ENCODE measurements at regions not wholly inside any gene's neighbourhood (a gene's known extent, or its start where the extent isn't known, plus 50 kb on each side); places are given as distances from the start of the nearest gene placed in this dataset.
A peak's percentile ranks its signal among the peaks of the same experiment; 100 is the strongest.

DNA sequence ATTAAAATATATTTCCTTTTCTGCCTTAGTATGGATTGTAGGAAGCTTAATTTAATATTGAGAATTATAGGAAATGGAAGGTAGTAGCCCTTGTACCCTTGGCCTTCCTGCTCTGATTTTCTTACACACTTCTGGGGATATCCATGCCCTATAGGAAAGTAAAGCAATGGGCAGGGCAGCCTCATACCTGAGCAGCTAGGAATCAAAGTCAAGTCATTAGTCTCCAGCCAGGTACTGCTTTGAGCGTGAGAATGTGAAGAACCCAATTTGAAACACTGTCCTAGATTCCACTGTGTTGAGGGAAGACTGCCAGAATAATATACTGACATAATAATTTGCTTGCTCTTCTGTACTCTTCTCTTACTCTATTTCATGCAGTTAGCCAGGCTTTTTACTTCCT is 51.0 kb upstream of the L3MBTL3 start:
- no peak for FAIRE-seq

DNA sequence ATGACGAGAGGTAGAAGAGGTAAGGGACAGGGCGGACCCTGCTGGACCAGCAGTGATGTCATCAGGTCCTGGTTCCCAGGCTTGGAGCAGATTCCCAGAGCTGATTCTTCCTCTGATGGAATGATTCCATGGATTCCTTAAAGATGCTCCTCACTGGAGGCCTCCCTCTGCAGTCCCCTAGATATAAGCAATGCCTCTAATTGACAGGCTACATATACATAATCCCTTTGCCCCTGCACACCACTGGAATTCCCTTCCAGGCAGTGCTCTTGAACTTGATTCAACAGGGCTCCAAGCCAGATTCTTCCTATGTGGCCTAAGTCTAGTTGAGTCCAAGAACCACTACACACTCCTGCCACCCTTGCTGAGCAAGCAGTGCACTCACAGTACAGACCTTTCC is 52.3 kb upstream of the L3MBTL3 start:
- FAIRE-seq, result no peak

DNA sequence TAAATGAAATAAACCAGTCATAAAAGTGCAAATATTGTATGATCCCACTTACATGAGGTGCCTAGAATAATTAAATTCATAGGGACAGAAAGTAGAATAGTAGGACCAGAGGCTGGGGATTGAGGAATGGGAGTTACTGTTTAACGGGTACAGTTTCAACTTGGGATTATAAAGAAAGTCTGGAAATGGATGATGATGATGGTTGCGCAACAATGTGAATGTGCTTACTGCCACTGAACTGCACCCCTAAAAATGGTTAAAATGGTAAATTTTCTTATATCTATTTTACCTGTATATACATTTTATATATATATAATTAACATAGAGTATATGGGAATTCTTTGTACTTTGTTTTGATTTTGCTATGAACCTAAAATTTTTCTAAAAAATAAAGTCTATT is 53.3 kb upstream of the L3MBTL3 start:
- no peak for FAIRE-seq

DNA sequence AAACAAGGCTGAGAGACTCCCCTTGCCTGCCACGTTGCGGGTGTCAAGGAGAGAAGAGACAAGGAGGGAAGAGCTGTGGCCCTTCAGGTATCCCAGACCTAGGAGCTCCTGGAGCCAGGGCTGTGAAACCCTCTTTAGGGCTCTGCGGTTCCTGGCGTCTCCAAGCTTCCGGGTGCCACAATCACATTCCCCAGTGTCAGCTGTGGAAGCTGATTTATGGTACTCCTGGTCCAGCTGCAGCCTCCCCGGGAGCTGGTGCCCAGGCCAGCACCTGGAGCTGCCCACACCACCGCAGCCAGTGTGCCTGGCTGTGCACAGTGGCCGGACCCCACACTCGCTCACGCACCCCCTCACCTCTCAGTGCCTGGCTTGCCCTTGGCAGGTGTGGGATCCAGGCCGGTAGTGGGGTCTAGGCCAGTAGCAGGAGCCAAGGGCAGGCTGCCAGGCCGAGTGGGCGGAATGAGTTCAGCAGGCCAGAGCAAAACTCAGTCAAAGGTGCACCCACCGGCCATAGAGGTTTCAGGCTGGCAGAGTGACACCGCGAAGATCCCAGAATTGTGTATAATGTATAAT is 58.9 kb upstream of the L3MBTL3 start:
- FAIRE-seq, result no peak

DNA sequence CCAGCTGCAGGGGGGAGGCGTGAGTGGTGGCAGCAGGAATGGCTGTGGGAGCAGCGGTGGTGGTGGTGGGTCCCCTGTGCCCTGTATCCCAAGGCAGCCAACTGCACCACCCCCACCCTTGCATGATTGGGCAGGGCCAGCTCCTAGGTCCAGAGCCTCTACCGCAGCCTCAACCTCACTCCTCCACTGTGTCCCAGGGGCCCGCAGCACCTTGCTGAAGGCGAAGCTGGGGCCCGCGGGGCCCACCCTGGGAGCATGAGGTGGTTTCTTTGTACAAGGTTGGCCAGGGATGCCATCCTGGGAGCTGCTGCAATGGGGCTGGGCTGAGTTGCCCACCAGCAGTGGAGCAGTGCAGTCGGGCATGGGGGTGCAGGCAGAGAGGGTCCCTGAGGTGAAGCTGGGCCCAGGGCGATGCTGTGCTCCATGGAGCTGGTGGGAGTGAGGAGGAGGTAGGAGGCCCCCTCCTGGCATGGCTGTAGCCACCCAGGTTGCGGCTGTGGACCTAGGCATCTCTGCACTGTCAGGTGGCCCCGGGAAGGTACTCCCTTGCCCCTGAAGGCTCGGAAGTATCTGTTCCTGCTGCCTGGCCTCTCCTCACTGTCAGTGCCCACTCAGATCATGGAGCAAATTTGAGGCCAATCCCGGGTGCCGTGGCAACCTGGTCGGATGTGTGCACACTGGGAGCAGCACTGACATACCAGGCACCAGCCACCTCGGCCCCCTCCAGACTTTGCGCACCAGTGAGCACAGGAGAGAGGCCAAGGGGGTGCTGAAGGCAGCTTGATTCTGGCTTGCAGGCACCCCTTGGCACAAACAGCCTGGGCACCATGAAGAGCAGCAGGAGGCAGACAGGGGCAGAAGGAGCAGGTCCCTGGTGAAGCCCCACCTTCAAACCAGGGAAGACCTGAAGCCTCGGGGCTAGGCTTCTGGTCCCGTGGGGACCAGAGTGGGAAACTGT is 60.2 kb upstream of the L3MBTL3 start:
- FAIRE-seq, result no peak

DNA sequence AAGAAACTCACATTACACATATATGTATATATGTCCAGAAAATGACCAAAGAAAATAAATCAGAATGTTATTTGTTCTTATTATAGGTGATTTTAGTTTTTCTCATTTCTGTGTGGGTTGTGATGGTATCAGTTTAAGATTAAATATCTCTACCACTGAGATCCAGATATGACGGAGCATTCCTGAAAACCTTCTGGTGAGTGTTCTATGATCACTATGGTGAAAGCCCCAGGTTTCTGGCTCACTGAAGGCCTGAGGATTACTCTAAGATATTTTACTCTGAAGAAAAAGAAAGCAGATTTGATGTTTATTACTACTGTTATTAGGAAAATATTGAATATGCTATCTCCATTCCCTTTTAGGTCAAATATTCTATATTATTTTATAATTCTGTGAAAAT is 62.8 kb upstream of the L3MBTL3 start:
- FAIRE-seq, result no peak

DNA sequence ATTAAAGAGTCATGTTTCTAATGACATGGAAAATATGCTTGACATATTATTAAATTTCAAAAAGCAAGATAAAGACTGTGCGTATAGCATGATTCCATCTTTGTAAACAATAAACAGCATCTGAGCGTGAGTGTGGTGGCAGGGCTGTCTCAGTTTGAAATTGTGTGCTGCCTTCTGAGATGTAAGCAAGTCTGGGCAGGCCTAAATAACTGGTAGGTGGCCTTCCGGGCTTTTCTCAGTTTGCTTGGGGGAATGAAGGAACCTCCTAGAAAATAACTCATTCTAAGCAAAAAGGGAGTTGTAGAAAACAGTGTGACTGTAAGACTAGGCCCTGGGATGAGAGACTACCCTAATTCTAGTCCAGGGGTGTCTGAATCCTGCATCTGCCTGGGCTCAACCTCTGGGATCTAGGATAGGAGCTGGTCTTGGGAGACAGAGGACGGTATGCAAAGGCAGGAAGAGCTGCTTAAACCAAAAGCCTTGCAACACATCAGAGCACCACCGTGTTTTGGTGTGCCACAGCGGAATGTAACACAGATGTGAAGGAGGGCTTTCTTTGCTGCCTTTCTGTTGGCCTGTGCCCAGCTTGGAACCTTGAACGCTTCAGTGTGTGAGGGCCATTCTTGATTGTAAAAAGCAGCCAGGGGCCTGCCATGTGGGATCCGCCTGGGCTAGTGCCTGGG is 63.5 kb upstream of the L3MBTL3 start:
- no peak for FAIRE-seq

DNA sequence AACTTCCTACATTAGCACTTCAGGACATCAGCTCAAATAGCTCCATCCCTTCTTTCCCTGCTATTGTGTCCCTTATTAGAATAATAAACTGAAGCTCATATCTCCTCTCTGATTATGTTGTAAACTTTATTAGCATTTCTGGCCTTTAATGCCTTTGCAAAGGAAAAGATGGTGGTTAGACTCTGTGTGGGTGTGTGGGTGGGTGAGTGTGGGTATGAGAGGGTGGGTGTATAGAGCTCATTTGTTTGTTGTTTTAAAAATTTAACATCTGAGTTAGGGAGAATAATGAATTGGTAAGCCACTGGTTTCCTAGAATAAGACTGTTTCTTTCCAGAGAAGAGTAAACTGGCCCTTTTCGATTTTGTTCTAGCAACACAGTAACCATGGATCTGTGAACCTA is 70.6 kb upstream of the L3MBTL3 start:
- no peak for FAIRE-seq

DNA sequence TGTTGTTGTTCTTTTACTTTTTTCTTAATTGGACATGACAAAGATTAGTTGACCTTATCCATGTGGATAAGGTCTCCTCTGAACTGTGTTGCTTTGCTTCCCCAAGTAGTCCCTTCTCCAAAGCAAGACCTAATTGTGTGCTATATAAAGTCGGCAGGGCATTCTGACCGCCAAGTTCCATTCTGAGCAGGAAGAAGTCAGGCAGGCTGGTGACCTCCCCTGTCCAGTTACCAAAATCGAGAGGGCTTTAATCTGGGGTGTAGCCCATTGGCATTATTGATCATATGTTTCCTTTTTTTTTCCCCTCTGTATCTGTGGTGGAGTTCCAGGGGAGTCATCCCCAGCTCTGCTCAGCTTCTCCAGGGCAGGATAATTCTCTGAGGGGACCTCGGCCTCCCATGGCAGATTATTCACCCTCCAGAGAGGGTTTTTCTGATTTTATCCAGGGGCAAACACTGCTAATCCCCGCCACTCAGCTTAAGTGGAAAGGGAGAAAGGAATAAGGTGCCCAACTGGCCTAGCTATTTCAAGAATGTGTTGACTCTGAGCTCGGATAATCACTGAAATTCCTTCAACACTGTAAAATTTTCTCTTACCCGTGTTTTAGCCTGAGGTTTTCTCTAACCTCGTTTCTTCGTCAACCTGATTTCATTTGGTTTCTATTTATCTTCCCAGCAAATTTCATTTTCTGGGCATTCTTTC is 71.8 kb upstream of the L3MBTL3 start:
- FAIRE-seq, result no peak

DNA sequence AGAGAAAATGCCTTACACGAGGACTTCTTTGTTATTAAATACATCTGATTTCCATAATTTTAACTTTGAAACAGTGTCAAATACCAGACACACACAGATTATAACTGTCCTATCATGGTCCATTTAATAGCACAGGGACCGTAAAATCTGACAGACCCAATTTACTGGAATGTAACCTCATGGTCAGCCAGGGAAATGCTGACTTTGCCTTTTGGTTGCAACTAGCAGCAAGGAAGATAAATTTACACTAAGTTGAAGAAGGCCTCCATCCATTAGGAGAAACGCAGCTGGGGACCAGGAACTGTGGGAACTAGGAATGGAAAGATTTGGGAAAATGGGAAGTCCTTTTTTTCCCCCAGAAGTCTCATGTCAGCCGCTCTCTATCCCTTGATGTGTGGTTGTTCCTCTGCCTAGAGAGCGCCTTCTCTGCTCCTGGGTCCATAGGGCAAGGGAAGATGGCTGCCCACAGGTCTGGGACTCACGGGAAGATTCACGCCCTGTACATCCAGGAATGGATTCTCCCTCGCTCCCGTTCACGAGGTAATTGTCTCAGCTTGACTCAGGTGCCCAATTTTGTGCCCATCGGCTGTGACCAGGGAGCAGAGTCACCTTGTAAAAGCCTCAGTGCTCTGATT is 74.6 kb upstream of the L3MBTL3 start:
- FAIRE-seq, result no peak

DNA sequence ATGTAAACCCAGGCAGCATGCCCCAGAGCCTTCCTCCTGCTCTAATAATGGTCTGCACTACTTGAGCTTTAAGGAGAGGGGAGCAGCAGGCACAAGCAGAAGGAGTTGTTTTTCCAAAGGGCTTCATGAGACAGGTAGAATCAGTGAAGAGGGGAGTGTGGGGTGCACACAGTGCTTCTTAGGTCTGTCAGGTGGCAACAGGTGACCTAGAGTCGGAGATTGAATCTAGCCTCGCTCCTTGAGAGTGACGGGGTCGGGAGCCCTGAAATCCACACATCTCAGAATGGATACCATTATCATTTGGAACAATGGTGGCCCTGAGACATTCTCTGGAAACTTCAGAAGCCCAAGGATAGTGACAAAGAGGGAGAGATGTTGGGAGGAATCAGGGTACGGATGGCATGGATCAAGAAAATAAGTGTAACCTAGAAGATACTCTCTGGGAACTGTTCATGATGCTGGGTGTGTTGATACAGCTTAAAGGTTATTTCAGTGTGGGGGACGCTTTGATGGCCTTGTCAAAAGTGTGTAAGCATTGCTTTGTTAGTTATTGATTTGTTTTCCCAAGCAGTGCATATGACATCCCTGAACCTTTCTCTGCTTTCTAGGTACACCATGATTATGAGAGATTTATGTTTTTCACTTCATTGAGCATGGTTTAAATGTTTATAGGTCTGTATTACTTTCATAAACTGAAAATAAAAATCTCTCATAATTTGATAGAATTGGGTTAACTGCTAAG is 77.8 kb upstream of the L3MBTL3 start:
- no peak for FAIRE-seq

DNA sequence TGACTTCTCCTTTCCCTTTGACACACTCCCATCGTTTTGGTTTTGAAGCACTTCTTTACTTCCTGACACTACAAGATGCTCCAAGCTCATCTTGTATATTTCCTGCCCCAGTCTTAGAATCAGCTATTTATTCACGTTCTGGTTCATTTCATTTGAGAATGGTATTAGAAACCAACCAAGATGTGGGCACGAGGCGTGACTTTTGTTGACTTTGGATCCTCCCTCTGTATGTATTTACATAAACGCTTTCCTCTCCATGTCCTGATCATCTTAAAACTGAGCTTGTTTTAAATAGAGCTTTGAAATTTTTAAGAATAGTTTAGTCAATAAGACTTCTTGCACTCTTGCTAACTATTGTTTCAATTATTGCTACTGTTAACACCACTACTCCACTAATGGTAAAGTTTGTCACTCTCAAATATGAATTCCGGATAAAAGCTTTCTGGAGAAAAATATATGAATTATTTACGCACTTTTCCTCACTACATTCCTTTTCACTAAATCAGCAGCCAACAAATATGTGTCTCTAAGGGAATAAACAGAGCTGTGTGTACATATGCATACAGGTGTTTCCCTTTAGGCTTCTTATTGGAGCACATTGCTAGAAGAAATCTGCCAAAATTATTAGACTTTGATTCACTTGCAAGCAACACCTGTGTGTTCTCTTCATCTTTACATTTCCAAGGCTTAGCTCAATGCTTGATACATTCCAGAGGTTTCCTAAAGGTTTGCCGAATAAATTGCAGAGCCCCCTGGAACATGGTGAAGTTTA is 77.3 kb upstream of the TMEM244 start:
- no peak for FAIRE-seq

DNA sequence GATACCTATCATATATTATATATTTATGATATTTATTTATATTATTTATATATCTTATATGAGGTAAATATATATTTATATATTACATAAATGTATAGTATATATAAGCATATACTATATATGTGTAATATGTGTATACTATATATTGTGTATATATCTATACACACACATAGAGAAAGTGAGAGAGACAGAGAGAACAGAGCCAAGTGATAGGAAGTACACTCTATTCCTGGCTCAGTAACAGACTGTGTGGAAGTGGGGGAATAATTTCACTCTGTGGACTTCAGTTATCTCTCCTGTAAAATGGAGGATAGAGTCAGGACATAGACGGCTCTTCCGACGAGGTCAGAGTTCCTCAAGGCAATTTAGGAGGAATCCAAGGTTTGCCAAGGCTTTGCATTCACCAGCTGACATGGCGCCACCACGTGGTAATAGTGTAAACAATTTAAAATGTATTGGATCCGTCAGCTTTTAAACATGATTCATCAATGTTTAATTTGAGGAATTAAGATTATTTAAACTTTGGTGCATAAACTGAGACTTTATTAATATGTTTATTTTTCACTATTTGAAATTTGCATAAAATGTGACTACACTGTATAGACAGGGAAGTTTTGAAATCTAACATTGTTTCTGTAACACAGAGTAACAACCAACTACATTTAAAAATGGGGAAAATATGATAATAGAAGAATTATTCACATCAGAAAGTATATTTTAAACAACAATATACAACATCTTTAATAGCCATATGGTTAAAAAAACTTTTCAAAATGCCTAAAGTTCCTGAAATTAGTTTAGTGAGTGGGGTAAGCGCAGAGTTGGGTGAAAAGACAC is 75.4 kb upstream of the TMEM244 start:
- FAIRE-seq, result peak; percentile 98

DNA sequence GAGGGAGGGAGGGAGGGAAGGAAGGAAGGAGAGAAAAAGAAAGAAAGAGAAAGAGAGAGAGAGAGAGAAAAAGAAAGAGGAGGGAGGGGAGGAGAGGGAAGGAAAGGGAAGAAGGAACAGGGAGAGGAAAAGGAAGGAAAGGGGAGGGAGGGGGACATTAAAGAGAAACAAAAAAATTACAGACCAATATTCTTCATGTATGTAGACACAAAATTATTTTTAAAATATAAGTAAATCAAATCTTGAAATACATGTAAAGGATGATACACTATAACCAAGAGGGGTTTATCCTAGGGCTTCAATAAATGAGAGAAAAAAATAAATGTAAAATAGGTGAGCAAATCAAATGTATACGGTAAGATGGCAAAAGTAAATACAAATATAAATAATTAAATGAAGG is 71.2 kb upstream of the TMEM244 start:
- no peak for FAIRE-seq

DNA sequence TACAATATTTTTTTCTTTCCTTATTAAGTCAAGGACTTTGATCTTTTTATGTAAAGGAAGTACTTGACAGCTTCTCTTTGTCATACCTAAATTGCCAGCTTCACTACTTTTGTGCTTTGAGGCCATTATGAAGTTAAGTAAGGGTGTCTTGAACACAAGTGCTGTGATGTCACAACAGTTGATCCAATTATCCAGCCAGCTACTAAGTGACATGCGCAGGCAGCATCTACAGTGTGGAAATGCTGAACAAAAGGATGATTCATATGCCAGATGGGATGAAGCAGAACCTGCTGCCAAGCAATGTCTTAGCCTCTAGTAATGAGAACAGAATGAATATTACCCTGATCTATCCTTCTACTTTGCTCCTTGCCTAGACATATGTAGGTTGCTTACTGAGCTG is 68.3 kb upstream of the TMEM244 start:
- no peak for FAIRE-seq

DNA sequence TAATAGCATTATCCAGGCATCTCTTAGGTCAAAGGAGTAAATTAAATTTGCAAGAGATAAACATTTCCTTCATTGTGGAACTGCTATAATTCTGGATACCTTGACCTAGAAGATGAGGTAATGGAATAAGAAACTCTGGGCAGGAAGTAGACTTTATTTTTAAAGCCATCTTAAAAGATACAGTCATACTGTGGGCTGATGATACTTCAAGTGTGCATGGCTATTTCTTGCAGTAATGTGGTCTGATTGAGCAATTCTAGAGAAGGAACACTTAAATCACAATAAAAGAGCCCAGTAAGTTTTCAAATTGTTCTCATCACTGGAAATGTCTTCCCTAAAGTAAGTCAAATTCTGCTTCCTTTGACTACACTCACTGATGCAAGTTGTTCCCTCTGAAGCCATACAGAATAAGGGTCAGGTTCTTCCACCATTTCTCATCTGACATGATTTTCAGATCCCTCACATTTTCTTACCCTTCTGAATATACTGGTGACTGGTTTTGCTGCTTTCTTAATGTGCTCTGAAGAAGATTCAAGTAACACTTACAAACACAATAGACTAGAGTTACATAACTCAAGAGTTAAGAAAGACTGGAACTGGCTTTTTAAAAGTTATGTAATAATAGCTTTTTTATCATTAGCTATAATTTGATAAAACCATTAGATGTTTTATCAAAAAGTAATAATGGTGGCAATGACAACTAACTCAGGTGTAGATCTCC is 62.6 kb upstream of the TMEM244 start:
- no peak for FAIRE-seq

DNA sequence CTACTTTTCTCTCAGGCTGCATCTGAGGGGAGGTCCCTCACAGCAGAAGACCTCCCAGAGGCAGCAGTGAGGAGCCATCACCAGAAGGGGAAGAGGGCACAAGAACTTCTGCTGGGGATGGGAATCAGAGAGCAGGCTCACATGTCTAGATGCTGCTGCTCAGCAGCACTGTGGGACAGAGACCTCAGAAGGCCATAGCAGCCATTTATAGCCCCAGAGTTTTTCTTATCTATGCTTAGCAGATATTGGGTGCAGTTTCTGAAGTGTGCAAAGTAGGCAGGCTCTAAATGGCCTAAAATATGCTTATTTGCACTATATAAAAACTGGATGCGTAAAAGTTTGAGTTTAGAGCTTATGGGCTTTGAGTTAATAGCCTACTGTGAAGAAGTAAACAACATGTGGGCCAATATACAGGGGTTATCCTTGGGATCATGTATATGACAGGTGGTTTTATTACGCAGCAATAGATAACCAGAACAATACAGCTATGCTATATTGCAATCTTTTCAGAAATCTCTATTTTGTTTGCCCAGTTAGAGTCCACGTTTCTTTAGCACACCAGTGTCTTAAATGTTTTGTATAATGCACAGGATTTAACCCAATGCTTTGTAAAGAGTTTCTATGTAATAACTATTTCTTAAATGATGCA is 60.2 kb upstream of the TMEM244 start:
- no peak for FAIRE-seq

DNA sequence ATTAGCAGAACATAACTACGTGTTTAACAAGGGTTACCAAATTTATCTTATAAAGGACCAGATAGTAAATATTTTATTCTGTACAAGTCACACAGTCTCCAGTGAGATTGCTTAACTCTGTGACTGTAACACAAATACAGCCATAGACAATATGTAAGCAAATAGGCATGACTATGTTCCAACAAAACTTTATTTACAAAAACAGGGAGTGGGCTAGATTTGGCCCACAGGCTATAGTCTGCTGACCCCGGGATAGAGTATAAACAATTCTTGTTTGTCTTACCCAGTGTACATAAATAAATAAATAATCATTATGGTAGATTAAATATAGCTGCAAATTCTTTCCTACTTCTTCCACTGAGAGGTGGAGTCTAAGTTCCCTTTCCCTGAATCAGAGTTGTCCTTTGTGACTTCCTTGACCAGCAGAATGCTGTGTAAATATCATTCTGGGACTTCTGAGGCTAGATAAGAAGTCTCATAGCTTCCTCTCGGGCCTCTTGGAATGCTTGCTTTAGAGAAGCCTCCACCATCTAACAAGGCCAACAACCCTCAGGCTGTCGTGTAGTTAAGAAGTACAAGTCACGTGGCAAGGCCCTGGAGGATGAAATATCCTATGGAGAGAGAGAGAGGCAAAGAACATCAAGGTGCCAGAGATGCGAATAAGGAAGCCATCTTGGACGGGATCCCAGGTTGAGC is 59.1 kb upstream of the TMEM244 start:
- no peak for FAIRE-seq
